ENCODE measurements at regions not wholly inside any gene's neighbourhood (a gene's known extent, or its start where the extent isn't known, plus 50 kb on each side); places are given as distances from the start of the nearest gene placed in this dataset.

DNA sequence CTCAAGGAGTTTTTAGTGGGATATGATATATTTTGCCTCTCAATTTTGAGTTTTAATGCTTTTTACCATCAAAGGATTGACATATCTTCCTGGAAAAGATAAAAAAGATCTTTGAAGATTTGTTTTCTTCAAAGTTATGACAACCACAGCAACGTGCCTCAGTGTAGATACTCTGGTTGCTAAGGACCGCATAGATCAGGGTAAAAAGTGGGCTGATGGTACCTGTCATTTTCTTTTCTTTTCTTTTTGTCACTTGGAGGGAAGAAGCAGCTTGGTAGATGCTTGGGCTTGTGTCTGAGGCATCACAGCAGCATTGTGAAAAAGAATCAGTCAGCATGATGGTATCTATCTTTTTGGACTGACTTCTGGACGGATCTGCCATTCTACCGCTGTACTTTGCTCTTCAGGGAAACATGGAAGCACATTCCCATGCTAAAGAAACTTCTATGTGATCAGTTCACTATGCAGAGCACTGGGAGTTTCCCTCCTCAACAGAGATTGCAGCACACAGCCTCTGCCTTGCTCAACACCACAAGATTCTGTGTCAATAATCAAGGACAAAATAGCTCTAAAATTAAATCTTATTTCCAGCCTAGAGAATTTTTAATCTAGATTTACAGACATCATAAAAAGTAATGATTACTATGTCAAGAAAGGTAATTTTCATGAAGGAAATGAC is 54.8 kb upstream of the SGK1 start:
- TF ChIP-seq, protein P1, sequence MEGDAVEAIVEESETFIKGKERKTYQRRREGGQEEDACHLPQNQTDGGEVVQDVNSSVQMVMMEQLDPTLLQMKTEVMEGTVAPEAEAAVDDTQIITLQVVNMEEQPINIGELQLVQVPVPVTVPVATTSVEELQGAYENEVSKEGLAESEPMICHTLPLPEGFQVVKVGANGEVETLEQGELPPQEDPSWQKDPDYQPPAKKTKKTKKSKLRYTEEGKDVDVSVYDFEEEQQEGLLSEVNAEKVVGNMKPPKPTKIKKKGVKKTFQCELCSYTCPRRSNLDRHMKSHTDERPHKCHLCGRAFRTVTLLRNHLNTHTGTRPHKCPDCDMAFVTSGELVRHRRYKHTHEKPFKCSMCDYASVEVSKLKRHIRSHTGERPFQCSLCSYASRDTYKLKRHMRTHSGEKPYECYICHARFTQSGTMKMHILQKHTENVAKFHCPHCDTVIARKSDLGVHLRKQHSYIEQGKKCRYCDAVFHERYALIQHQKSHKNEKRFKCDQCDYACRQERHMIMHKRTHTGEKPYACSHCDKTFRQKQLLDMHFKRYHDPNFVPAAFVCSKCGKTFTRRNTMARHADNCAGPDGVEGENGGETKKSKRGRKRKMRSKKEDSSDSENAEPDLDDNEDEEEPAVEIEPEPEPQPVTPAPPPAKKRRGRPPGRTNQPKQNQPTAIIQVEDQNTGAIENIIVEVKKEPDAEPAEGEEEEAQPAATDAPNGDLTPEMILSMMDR (IDR thresholded peaks at IDR 0.05), result no peak
- TF ChIP-seq POLR2A (IDR thresholded peaks at IDR 0.05), result no peak
